Panc1 (cell line): ENCODE measurements at regions not wholly inside any gene's neighbourhood (a gene's known extent, or its start where the extent isn't known, plus 50 kb on each side); places are given as distances from the start of the nearest gene placed in this dataset.

Source experiments
- ATAC-seq: fragments of 200-7000 bp; cut with Tn5 transposase; 2 replicates; pipeline ENCODE4 v1.9.1; 2020; ENCODE audit warnings: mild to moderate bottlenecking, moderate library complexity
- BruUV-seq: library from RNA; stranded (reverse); fragments of 400-500 nt; replicated peaks from 2 replicates; lab custom pipeline; 2021; lab: Mats Ljungman, UMichigan
- CTCF ChIA-PET: fragments of 300-600 bp; sonication (Branson Sonifier 250); formaldehyde crosslinking; loops from one replicate; lab custom pipeline; 2022; ENCODE audit warnings: antibody characterized with exemption; lab: Charles Lee
- POLR2A ChIA-PET: fragments of 300-600 bp; sonication (Branson Sonifier 250); formaldehyde crosslinking; loops from one replicate; lab custom pipeline; 2022; ENCODE audit warnings: antibody characterized with exemption; lab: Charles Lee
- DNase-seq: peaks from one replicate; pipeline ENCODE4 v3.0.0-alpha.2; 2010; ENCODE audit warnings: low read depth, low spot score
- H3K27ac ChIP-seq: 2 replicates; pipeline ENCODE4 v1.5.1; 2011; ENCODE audit warnings: mild to moderate bottlenecking, low read length, inconsistent platforms
- H3K27me3 ChIP-seq: fragments of 200-500 bp; sonication (Bioruptor generic); 2 replicates; pipeline ENCODE4 v1.6.0; 2014; ENCODE audit warnings: low read length, inconsistent platforms; ENCODE audit not compliant: control insufficient read depth, insufficient read depth
- H3K36me3 ChIP-seq: fragments of 200-500 bp; sonication (Bioruptor generic); 2 replicates; pipeline ENCODE4 v1.5.1; 2014; ENCODE audit warnings: inconsistent platforms, mild to moderate bottlenecking, low read length, moderate library complexity; ENCODE audit not compliant: control insufficient read depth, insufficient read depth
- H3K4me1 ChIP-seq: 2 replicates; pipeline ENCODE4 v1.5.1; 2011; ENCODE audit warnings: inconsistent platforms, mild to moderate bottlenecking, low read length, moderate library complexity; ENCODE audit not compliant: control insufficient read depth, insufficient read depth
- H3K4me3 ChIP-seq, 2 experiments: 2 replicates each; pipeline ENCODE4 v1.5.1; 2011 to 2012; ENCODE audit warnings: low read depth in 2 of 2, low read length in 2 of 2, mild to moderate bottlenecking in 2 of 2, inconsistent platforms in 1 of 2, moderate library complexity in 1 of 2
- H3K9me3 ChIP-seq: fragments of 200-500 bp; sonication (Bioruptor generic); 2 replicates; pipeline ENCODE4 v1.5.1; 2014; ENCODE audit warnings: low read depth, mild to moderate bottlenecking, inconsistent platforms, low read length, moderate library complexity; ENCODE audit not compliant: control insufficient read depth, insufficient read depth
- POLR2AphosphoS5 ChIP-seq: IDR thresholded peaks from 2 replicates; pipeline ENCODE4 v1.6.1; 2012; ENCODE audit warnings: mild to moderate bottlenecking, low read depth, low read length, moderate library complexity
- SIN3A ChIP-seq: IDR thresholded peaks from 2 replicates; pipeline ENCODE4 v1.6.1; 2012; ENCODE audit warnings: low read depth, mild to moderate bottlenecking, low read length, moderate library complexity, borderline replicate concordance; ENCODE audit not compliant: insufficient read depth
- TCF7L2 ChIP-seq: IDR thresholded peaks from 2 replicates; pipeline ENCODE4 v1.6.1; 2011; ENCODE audit warnings: mild to moderate bottlenecking, low read depth, low read length, inconsistent platforms
- in situ Hi-C: cut with HindIII; loops from 2 replicates; pipeline ENCODE4 v1.10.0; 2016; ENCODE audit warnings: low sequenced_read_pairs, low pct_unique_long_range_greater_than_20kb
- intact Hi-C: fragments of 100-400 bp; cut with micrococcal nuclease; formaldehyde crosslinking; loops from one replicate; pipeline ENCODE4 v1.10.0; 2022; ENCODE audit not compliant: unreplicated experiment
- TF ChIP-seq, protein P1 (sequence below): fragments of 450-650 bp; IDR thresholded peaks from 2 replicates; pipeline ENCODE4 v1.5.1; 2017; ENCODE audit warnings: mild to moderate bottlenecking
- TF ChIP-seq, protein P2 (sequence below), 2 experiments: IDR thresholded peaks; 2 replicates each; pipeline ENCODE4 v1.6.1; 2011 to 2012; ENCODE audit warnings: low read depth in 2 of 2, control low read depth in 1 of 2, low read length in 1 of 2, mild to moderate bottlenecking in 1 of 2, moderate library complexity in 1 of 2; ENCODE audit not compliant: insufficient read depth in 1 of 2

DNA sequence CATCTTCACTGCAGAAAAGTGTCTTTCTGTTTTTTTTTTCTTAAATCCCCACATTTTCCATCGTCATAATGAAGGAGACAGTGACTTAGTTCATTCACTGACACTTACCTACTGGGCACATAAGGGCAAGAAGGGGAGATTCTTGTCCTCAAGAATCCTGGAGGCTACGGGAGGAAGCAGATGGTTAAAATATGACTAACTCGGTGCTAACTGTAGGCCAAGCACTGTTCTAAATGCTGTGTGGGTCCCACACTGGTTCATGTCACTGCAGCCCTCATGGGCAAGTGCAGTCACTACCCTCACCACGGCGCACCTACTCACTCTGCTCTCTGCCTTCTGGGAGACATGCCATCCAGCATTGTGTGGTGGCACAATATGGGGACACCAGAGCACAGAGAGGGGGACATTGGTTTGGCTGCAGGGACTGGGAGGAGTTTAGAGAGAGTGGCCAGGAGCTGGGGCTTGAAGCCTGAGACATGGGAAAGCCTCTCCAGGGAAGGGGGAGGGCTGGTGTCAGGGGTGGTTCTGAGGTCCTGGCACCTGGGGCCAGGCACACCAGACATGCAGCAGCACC, 305.2 kb downstream of the MYCN start:
- in situ Hi-C loops: no loop called here
- POLR2A ChIA-PET: no interaction called here
- ATAC-seq: no peak

DNA sequence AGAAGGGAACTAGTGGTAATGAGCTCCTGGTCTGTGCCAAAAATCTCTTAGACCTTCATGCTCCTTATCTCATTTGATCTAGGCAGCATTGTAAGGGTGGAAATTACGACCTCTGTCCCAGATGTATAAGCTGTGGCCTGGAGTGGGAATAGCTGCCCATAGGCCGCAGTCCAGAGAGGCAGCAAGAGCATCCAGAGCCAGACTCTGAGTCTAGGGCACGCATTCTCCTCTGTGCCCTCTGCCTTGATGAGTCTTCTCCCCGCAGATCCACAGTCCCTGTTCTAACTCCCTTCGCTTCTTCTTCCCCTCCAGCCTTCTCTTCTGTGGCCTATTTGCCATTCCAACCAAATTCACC, 304.6 kb downstream of the MYCN start:
- H3K27me3 ChIP-seq: no peaks in the 10 kb centered on the region; the same call in 1 of the 2 replicates
- in situ Hi-C loops (no loop called here), intact Hi-C loops (no loop called here)
- ChIA-PET POLR2A (no interaction called here), CTCF (no interaction called here)
- H3K4me3 ChIP-seq: no peak overlapping the region
- H3K27ac ChIP-seq: no peak overlapping the region
- BruUV-seq: no TSS peak
- ATAC-seq: no peak
- TF ChIP-seq, protein P1, sequence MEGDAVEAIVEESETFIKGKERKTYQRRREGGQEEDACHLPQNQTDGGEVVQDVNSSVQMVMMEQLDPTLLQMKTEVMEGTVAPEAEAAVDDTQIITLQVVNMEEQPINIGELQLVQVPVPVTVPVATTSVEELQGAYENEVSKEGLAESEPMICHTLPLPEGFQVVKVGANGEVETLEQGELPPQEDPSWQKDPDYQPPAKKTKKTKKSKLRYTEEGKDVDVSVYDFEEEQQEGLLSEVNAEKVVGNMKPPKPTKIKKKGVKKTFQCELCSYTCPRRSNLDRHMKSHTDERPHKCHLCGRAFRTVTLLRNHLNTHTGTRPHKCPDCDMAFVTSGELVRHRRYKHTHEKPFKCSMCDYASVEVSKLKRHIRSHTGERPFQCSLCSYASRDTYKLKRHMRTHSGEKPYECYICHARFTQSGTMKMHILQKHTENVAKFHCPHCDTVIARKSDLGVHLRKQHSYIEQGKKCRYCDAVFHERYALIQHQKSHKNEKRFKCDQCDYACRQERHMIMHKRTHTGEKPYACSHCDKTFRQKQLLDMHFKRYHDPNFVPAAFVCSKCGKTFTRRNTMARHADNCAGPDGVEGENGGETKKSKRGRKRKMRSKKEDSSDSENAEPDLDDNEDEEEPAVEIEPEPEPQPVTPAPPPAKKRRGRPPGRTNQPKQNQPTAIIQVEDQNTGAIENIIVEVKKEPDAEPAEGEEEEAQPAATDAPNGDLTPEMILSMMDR: no peak
- TF ChIP-seq POLR2AphosphoS5: no peak
- TF ChIP-seq, protein P2, sequence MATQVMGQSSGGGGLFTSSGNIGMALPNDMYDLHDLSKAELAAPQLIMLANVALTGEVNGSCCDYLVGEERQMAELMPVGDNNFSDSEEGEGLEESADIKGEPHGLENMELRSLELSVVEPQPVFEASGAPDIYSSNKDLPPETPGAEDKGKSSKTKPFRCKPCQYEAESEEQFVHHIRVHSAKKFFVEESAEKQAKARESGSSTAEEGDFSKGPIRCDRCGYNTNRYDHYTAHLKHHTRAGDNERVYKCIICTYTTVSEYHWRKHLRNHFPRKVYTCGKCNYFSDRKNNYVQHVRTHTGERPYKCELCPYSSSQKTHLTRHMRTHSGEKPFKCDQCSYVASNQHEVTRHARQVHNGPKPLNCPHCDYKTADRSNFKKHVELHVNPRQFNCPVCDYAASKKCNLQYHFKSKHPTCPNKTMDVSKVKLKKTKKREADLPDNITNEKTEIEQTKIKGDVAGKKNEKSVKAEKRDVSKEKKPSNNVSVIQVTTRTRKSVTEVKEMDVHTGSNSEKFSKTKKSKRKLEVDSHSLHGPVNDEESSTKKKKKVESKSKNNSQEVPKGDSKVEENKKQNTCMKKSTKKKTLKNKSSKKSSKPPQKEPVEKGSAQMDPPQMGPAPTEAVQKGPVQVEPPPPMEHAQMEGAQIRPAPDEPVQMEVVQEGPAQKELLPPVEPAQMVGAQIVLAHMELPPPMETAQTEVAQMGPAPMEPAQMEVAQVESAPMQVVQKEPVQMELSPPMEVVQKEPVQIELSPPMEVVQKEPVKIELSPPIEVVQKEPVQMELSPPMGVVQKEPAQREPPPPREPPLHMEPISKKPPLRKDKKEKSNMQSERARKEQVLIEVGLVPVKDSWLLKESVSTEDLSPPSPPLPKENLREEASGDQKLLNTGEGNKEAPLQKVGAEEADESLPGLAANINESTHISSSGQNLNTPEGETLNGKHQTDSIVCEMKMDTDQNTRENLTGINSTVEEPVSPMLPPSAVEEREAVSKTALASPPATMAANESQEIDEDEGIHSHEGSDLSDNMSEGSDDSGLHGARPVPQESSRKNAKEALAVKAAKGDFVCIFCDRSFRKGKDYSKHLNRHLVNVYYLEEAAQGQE (IDR thresholded peaks at IDR 0.05; ENCODE audit: insufficient read depth in 1 of 2, low read depth in 2 of 2, low read length in 1 of 2): no peak
- no peak for TF ChIP-seq TCF7L2
- no peak for TF ChIP-seq SIN3A
- no peaks in the 10 kb centered on the region for H3K9me3 ChIP-seq
- no peaks in the 10 kb centered on the region for H3K4me1 ChIP-seq
- DNase-seq: no peak
- H3K36me3 ChIP-seq: no peaks in the 10 kb centered on the region

More for the DNA sequence above, 305.2 kb downstream of the MYCN start:
- intact Hi-C loops: no loop called here
- Histone ChIP-seq H3K36me3 (no peaks in the 10 kb centered on the region), H3K4me3 (no peak overlapping the region), H3K4me1 (no peaks in the 10 kb centered on the region), H3K27ac (no peak overlapping the region), H3K27me3 (no peaks in the 10 kb centered on the region; the same call in 1 of the 2 replicates), H3K9me3 (no peaks in the 10 kb centered on the region)
- TF ChIP-seq, protein P2 (IDR thresholded peaks at IDR 0.05; ENCODE audit: insufficient read depth in 1 of 2, low read depth in 2 of 2, low read length in 1 of 2): no peak
- TF ChIP-seq TCF7L2 (no peak), SIN3A (no peak), POLR2AphosphoS5 (no peak)
- TF ChIP-seq, protein P1: no peak
- no peak for DNase-seq
- CTCF ChIA-PET: no interaction called here
- no TSS peak for BruUV-seq
